ENCODE measurements at regions not wholly inside any gene's neighbourhood (a gene's known extent, or its start where the extent isn't known, plus 50 kb on each side); places are given as distances from the start of the nearest gene placed in this dataset.

GRCh38 chr2:147483911-147484310, 360.9 kb upstream of the ACVR2A start:
- Histone ChIP-seq H3K4me1 (ENCODE audit: low read depth) (peaks cover 15% of the 10 kb centered on the region), H3K9me3 (ENCODE audit: low read depth) (no peaks in the 10 kb centered on the region), H3K4me3 (no peak overlapping the region), H3K27me3 (peaks cover 6% of the 10 kb centered on the region), H3K36me3 (no peaks in the 10 kb centered on the region), H3K27ac (no peak overlapping the region)
- no peak for TF ChIP-seq CTCF (IDR thresholded peaks at IDR 0.05; ENCODE audit: low read depth, low read length)
- DNase-seq (ENCODE audit: low read depth in 1 of 2, low spot score in 1 of 2): no peak

GRCh38 chr2:147482916-147483669, 361.7 kb upstream of the ACVR2A start:
- DNase-seq (ENCODE audit: low read depth in 1 of 2, low spot score in 1 of 2): no peak
- H3K36me3 ChIP-seq: no peaks in the 10 kb centered on the region
- no peaks in the 10 kb centered on the region for H3K9me3 ChIP-seq (ENCODE audit: low read depth)
- H3K27me3 ChIP-seq: peaks cover 6% of the 10 kb centered on the region
- H3K4me1 ChIP-seq (ENCODE audit: low read depth): peaks cover 15% of the 10 kb centered on the region
- H3K4me3 ChIP-seq: no peak overlapping the region
- no peak overlapping the region for H3K27ac ChIP-seq
- no peak for TF ChIP-seq CTCF (IDR thresholded peaks at IDR 0.05; ENCODE audit: low read depth, low read length)

GRCh38 chr2:147482111-147482895, 362.5 kb upstream of the ACVR2A start:
- H3K36me3 ChIP-seq: no peaks in the 10 kb centered on the region
- peaks cover 6% of the 10 kb centered on the region for H3K27me3 ChIP-seq
- H3K4me3 ChIP-seq: no peak overlapping the region
- peaks cover 11% of the 10 kb centered on the region for H3K4me1 ChIP-seq (ENCODE audit: low read depth)
- no peaks in the 10 kb centered on the region for H3K9me3 ChIP-seq (ENCODE audit: low read depth)
- TF ChIP-seq CTCF (IDR thresholded peaks at IDR 0.05; ENCODE audit: low read depth, low read length): no peak
- no peak overlapping the region for H3K27ac ChIP-seq
- no peak for DNase-seq (ENCODE audit: low read depth in 1 of 2, low spot score in 1 of 2)

GRCh38 chr2:147479358-147479757, 365.5 kb upstream of the ACVR2A start:
- no peak overlapping the region for H3K4me3 ChIP-seq
- no peak for TF ChIP-seq CTCF (IDR thresholded peaks at IDR 0.05; ENCODE audit: low read depth, low read length)
- H3K27ac ChIP-seq: no peak overlapping the region
- no peaks in the 10 kb centered on the region for H3K9me3 ChIP-seq (ENCODE audit: low read depth)
- H3K4me1 ChIP-seq (ENCODE audit: low read depth): peaks cover 8% of the 10 kb centered on the region
- peaks cover 6% of the 10 kb centered on the region for H3K27me3 ChIP-seq
- no peaks in the 10 kb centered on the region for H3K36me3 ChIP-seq
- no peak for DNase-seq (ENCODE audit: low read depth in 1 of 2, low spot score in 1 of 2)

- DNase-seq (ENCODE audit: low read depth in 1 of 2, low spot score in 1 of 2): no peak
- peaks cover 34% of the 10 kb centered on the region for H3K27me3 ChIP-seq
- no peak overlapping the region for H3K4me3 ChIP-seq
- no peaks in the 10 kb centered on the region for H3K4me1 ChIP-seq (ENCODE audit: low read depth)
- no peaks in the 10 kb centered on the region for H3K9me3 ChIP-seq (ENCODE audit: low read depth)
- H3K36me3 ChIP-seq: no peaks in the 10 kb centered on the region
- no peak for TF ChIP-seq CTCF (IDR thresholded peaks at IDR 0.05; ENCODE audit: low read depth, low read length)
- no peak overlapping the region for H3K27ac ChIP-seq
These were observed 371.8 kb upstream of the ACVR2A start for GRCh38 chr2:147473075-147473474.
